Endodermal cell (in vitro differentiated cells): ENCODE measurements at regions not wholly inside any gene's neighbourhood (a gene's known extent, or its start where the extent isn't known, plus 50 kb on each side); places are given as distances from the start of the nearest gene placed in this dataset.

Experiments
- DNase-seq: peaks from one replicate; pipeline ENCODE4 v3.0.0-alpha.2; 2017
- H3K27ac ChIP-seq: 2 replicates; pipeline ENCODE4 v1.5.1; 2013; ENCODE audit warnings: mild to moderate bottlenecking, low read depth, low read length, moderate library complexity
- H3K27me3 ChIP-seq: 2 replicates; pipeline ENCODE4 v1.6.1; 2013; ENCODE audit warnings: mild to moderate bottlenecking, low read length, moderate library complexity; ENCODE audit not compliant: insufficient read depth, control insufficient read depth, poor library complexity, severe bottlenecking
- H3K36me3 ChIP-seq: 2 replicates; pipeline ENCODE4 v1.7.0; 2013; ENCODE audit warnings: mild to moderate bottlenecking, low read length, moderate library complexity; ENCODE audit not compliant: control insufficient read depth, insufficient read depth
- H3K4me1 ChIP-seq: one replicate; pipeline ENCODE4 v1.7.0; 2013; ENCODE audit warnings: low read length; ENCODE audit not compliant: control insufficient read depth, insufficient read depth
- H3K4me3 ChIP-seq: 2 replicates; pipeline ENCODE4 v1.5.1; 2013; ENCODE audit warnings: mild to moderate bottlenecking, low read length, moderate library complexity
- H3K9ac ChIP-seq: 2 replicates; pipeline ENCODE4 v1.6.1; 2013; ENCODE audit warnings: mild to moderate bottlenecking, low read length, moderate library complexity; ENCODE audit not compliant: poor library complexity, severe bottlenecking; ENCODE audit errors: extremely low read depth
- H3K9me3 ChIP-seq: 2 replicates; pipeline ENCODE4 v1.6.1; 2013; ENCODE audit warnings: mild to moderate bottlenecking, low read length, moderate library complexity; ENCODE audit not compliant: control insufficient read depth
- H3K27ac Mint-ChIP-seq: 2 replicates; pipeline ENCODE4 v1.8.0; 2020; ENCODE audit warnings: mixed read lengths
- H3K27me3 Mint-ChIP-seq: 2 replicates; pipeline ENCODE4 v1.8.0; 2021; ENCODE audit warnings: mild to moderate bottlenecking, mixed read lengths; ENCODE audit not compliant: insufficient read depth
- H3K36me3 Mint-ChIP-seq: 2 replicates; pipeline ENCODE4 v1.8.0; 2020; ENCODE audit warnings: low read depth, mixed read lengths
- H3K4me1 Mint-ChIP-seq: 2 replicates; pipeline ENCODE4 v1.8.0; 2020; ENCODE audit warnings: mixed read lengths
- H3K4me3 Mint-ChIP-seq: 2 replicates; pipeline ENCODE4 v1.8.0; 2020; ENCODE audit warnings: mild to moderate bottlenecking, moderate library complexity, mixed read lengths
- H3K9me3 Mint-ChIP-seq: 2 replicates; pipeline ENCODE4 v1.8.0; 2020; ENCODE audit warnings: mild to moderate bottlenecking, mixed read lengths
- CTCF ChIP-seq: fragments of 200-600 bp; sonication (generic); conservative IDR thresholded peaks from 2 replicates; pipeline ENCODE4 v1.5.0; 2021; ENCODE audit warnings: antibody characterized with exemption, mild to moderate bottlenecking
- WGBS, 2 experiments: methylation state at CpG; one replicate each; pipeline versions ENCODE4 v1.1.5 to v1.1.7; 2013; ENCODE audit warnings: missing lambda C conversion rate in 2 of 2, mixed read lengths in 1 of 2; ENCODE audit not compliant: insufficient coverage in 1 of 2, insufficient read length in 1 of 2; 5-methylcytosine and 5-hydroxymethylcytosine counted together

- 85 to 100% methylated on average over 2 to 4 of the region's 4 CpGs for WGBS, 2 experiments
- Histone ChIP-seq H3K9ac (no peak overlapping the region), H3K4me1 (no peaks in the 10 kb centered on the region), H3K36me3 (no peaks in the 10 kb centered on the region), H3K27me3 (no peaks in the 10 kb centered on the region), H3K4me3 (no peak overlapping the region), H3K27ac (no peak overlapping the region), H3K9me3 (no peaks in the 10 kb centered on the region)
- Mint-ChIP-seq H3K36me3 (no peaks in the 10 kb centered on the region), H3K27me3 (peaks cover 10% of the 10 kb centered on the region), H3K27ac (no peak overlapping the region), H3K4me1 (peaks cover 1% of the 10 kb centered on the region), H3K9me3 (no peaks in the 10 kb centered on the region), H3K4me3 (no peak overlapping the region)
- no peak for TF ChIP-seq CTCF
- no peak for DNase-seq
Measured at GRCh38 chr10:78766603-78767002, 302.2 kb upstream of the ZMIZ1 start.

- H3K4me1 Mint-ChIP-seq: peaks cover 1% of the 10 kb centered on the region
- peak; percentile 58 for DNase-seq
- H3K9ac ChIP-seq: peak overlapping the region; percentile 13
- H3K9me3 ChIP-seq: no peaks in the 10 kb centered on the region
- H3K4me3 ChIP-seq: no peak overlapping the region
- H3K36me3 Mint-ChIP-seq: no peaks in the 10 kb centered on the region
- H3K4me1 ChIP-seq: no peaks in the 10 kb centered on the region
- H3K36me3 ChIP-seq: no peaks in the 10 kb centered on the region
- no peaks in the 10 kb centered on the region for H3K9me3 Mint-ChIP-seq
- H3K27me3 ChIP-seq: no peaks in the 10 kb centered on the region
- TF ChIP-seq CTCF: no peak
- peak overlapping the region; percentile 36 for H3K27ac ChIP-seq
- 83 to 89% methylated on average over 1 to 14 of the region's 14 CpGs for WGBS, 2 experiments
- H3K4me3 Mint-ChIP-seq: no peak overlapping the region
- no peak overlapping the region for H3K27ac Mint-ChIP-seq
- peaks cover 3% of the 10 kb centered on the region for H3K27me3 Mint-ChIP-seq
Measured at GRCh38 chr10:78768041-78768835, 300.5 kb upstream of the ZMIZ1 start.

- H3K36me3 ChIP-seq: no peaks in the 10 kb centered on the region
- H3K4me1 ChIP-seq: no peaks in the 10 kb centered on the region
- 50 to 87% methylated on average over 1 to 4 of the region's 5 CpGs for WGBS, 2 experiments
- no peaks in the 10 kb centered on the region for H3K36me3 Mint-ChIP-seq
- H3K9me3 ChIP-seq: no peaks in the 10 kb centered on the region
- no peak overlapping the region for H3K4me3 Mint-ChIP-seq
- H3K9me3 Mint-ChIP-seq: no peaks in the 10 kb centered on the region
- H3K9ac ChIP-seq: peak overlapping the region; percentile 13
- TF ChIP-seq CTCF: no peak
- peak; percentile 42 for DNase-seq
- H3K27me3 Mint-ChIP-seq: peaks cover 4% of the 10 kb centered on the region
- no peak overlapping the region for H3K4me3 ChIP-seq
- H3K27me3 ChIP-seq: no peaks in the 10 kb centered on the region
- H3K27ac Mint-ChIP-seq: no peak overlapping the region
- H3K27ac ChIP-seq: no peak overlapping the region
- peaks cover 1% of the 10 kb centered on the region for H3K4me1 Mint-ChIP-seq
Measured at GRCh38 chr10:78768876-78769275, 299.9 kb upstream of the ZMIZ1 start.
